ENCODE measurements at regions not wholly inside any gene's neighbourhood (a gene's known extent, or its start where the extent isn't known, plus 50 kb on each side); places are given as distances from the start of the nearest gene placed in this dataset.

GRCh38 chr20:7656687-7657467, 283.4 kb downstream of the HAO1 start:
- no peak overlapping the region for H2BK20ac ChIP-seq (ENCODE audit: low read depth, low read length)
- no peak overlapping the region for H2AFZ ChIP-seq (replicated peaks; ENCODE audit: low read length, poor library complexity)
- H3K4me2 ChIP-seq (ENCODE audit: low read depth, low read length), result no peak overlapping the region
- no peaks in the 10 kb centered on the region for H3K9me1 ChIP-seq (ENCODE audit: insufficient read depth, low read length)
- H3K36me3 ChIP-seq (ENCODE audit: control insufficient read depth, insufficient read depth, low read length), result no peaks in the 10 kb centered on the region
- no peak overlapping the region for H2AK5ac ChIP-seq (ENCODE audit: low read depth, low read length)
- DNase-seq (no peak), ATAC-seq (ENCODE audit: low read depth) (no peak)
- dilution Hi-C loops (cut with HindIII; ENCODE audit: low sequenced_read_pairs, unreplicated experiment) (no loop called here), intact Hi-C loops (cut with micrococcal nuclease) (no loop called here), in situ Hi-C loops (cut with MboI; ENCODE audit: low sequenced_read_pairs) (no loop called here)
- no peak overlapping the region for H3K18ac ChIP-seq (ENCODE audit: low read depth, low read length)
- H3K27me3 ChIP-seq (ENCODE audit: control insufficient read depth, insufficient read depth, low read length), result no peaks in the 10 kb centered on the region
- no peak overlapping the region for H3K56ac ChIP-seq (ENCODE audit: extremely low read depth, insufficient read depth, low read length)
- WGBS, 2 experiments (ENCODE audit: extremely low coverage in 2 of 2, insufficient read length in 1 of 2), result no CpG with 5 or more reads among the region's 4 CpGs
- no peak overlapping the region for H3K27ac ChIP-seq (ENCODE audit: insufficient read depth, low read length)
- no peak overlapping the region for H2BK15ac ChIP-seq (ENCODE audit: low read depth, low read length)
- BruUV-seq (replicated peaks), result no TSS peak
- H3K9me3 ChIP-seq (ENCODE audit: control insufficient read depth, insufficient read depth, low read length), result no peaks in the 10 kb centered on the region
- H3K4ac ChIP-seq (ENCODE audit: low read depth, low read length), result no peak overlapping the region
- H3K4me1 ChIP-seq (ENCODE audit: control insufficient read depth, insufficient read depth, low read length), result no peaks in the 10 kb centered on the region
- H3K79me1 ChIP-seq (ENCODE audit: low read depth in 1 of 2, low read length in 2 of 2), result no peaks in the 10 kb centered on the region
- H4K8ac ChIP-seq (ENCODE audit: low read depth in 2 of 2, low read length in 2 of 2), result no peak overlapping the region
- H4K20me1 ChIP-seq (ENCODE audit: insufficient read depth, low read length), result no peaks in the 10 kb centered on the region
- H3K4me3 ChIP-seq (ENCODE audit: insufficient read depth, low read depth, low read length), result no peak overlapping the region
- H4K5ac ChIP-seq (ENCODE audit: low read depth, low read length), result no peak overlapping the region
- CTCF ChIA-PET, result interaction anchor here (0.6 kb wide), 1 partner anchor 47 kb away, joined by 3 read pairs; no protein-coding TSS in a partner anchor
- H2BK5ac ChIP-seq (ENCODE audit: low read depth, low read length, poor library complexity, severe bottlenecking), result no peak overlapping the region
- no peak overlapping the region for H3K14ac ChIP-seq (replicated peaks; ENCODE audit: low read depth, low read length)
- no peak overlapping the region for H3K9ac ChIP-seq (ENCODE audit: low read depth, low read length)
- no peak overlapping the region for H2AK9ac ChIP-seq (replicated peaks; ENCODE audit: low read depth, low read length, poor library complexity)
- H3K23ac ChIP-seq (ENCODE audit: low read depth, low read length), result no peak overlapping the region
- no peak overlapping the region for H2BK120ac ChIP-seq (ENCODE audit: low read depth, low read length)
- no peak overlapping the region for H4K91ac ChIP-seq (ENCODE audit: insufficient read depth, low read depth, low read length)
- TF ChIP-seq CHD1 (IDR thresholded peaks at IDR 0.05; ENCODE audit: low read depth, low read length) (no peak), RFX5 (IDR thresholded peaks at IDR 0.05; ENCODE audit: low read depth, low read length) (no peak), RAD21 (IDR thresholded peaks at IDR 0.05; ENCODE audit: low read length) (no peak), USF2 (IDR thresholded peaks at IDR 0.05; ENCODE audit: low read depth, low read length) (no peak), FOS (IDR thresholded peaks at IDR 0.05; ENCODE audit: low read depth, low read length) (no peak), RCOR1 (IDR thresholded peaks at IDR 0.05; ENCODE audit: insufficient replicate concordance, low read length) (no peak), BHLHE40 (IDR thresholded peaks at IDR 0.05; ENCODE audit: low read depth, low read length) (no peak), MAZ (IDR thresholded peaks at IDR 0.05; ENCODE audit: borderline replicate concordance, low read depth, low read length) (no peak), MAFK (IDR thresholded peaks at IDR 0.05; ENCODE audit: low read depth, low read length) (no peak), SMC3 (IDR thresholded peaks at IDR 0.05; ENCODE audit: low read depth, low read length) (no peak), CTCF (conservative IDR thresholded peaks at IDR 0.05; ENCODE audit: low read depth, low read length) (no peak), NFE2L2 (IDR thresholded peaks at IDR 0.05; ENCODE audit: low read depth, low read length) (no peak), ELK1 (IDR thresholded peaks at IDR 0.05; ENCODE audit: borderline replicate concordance, low read depth, low read length) (no peak)
- POLR2A ChIA-PET (ENCODE audit: unreplicated experiment), result no interaction called here
